Spleen (tissue), 11 donors: ENCODE measurements at regions not wholly inside any gene's neighbourhood (a gene's known extent, or its start where the extent isn't known, plus 50 kb on each side); places are given as distances from the start of the nearest gene placed in this dataset.

Experiments used
- DNase-seq: peaks from one replicate; pipeline ENCODE4 v3.0.0-alpha.2; 2020
- H3K27ac ChIP-seq, 8 donors: fragments of 200-600 bp; sonication (generic) in 7 of 8; 1 replicate in 4 of 8; 2 replicates in 4 of 8; pipeline versions ENCODE4 v1.5.0 to v1.8.0; 2016 to 2021; ENCODE audit warnings: inconsistent platforms in 4 of 8, mild to moderate bottlenecking in 4 of 8, moderate library complexity in 1 of 8
- H3K27me3 ChIP-seq, 7 donors: fragments of 200-600 bp; sonication (generic) in 6 of 7; replicated peaks in 1 of 7; 1 replicate in 4 of 7; 2 replicates in 3 of 7; pipeline versions ENCODE4 v1.5.0 to v1.8.0; 2016 to 2021; ENCODE audit warnings: inconsistent platforms in 3 of 7, mild to moderate bottlenecking in 1 of 7
- H3K36me3 ChIP-seq, 6 donors: fragments of 200-600 bp; sonication (generic) in 5 of 6; 1 replicate in 4 of 6; 2 replicates in 2 of 6; pipeline versions ENCODE4 v1.5.0 to v1.8.0; 2016 to 2021; ENCODE audit warnings: inconsistent platforms in 2 of 6
- H3K4me1 ChIP-seq, 6 donors: fragments of 200-600 bp; sonication (generic) in 5 of 6; 1 replicate in 3 of 6; 2 replicates in 3 of 6; pipeline versions ENCODE4 v1.5.0 to v1.8.0; 2016 to 2021; ENCODE audit warnings: inconsistent platforms in 3 of 6
- H3K4me3 ChIP-seq, 8 donors: fragments of 200-600 bp; sonication (generic) in 7 of 8; 1 replicate in 4 of 8; 2 replicates in 4 of 8; pipeline versions ENCODE4 v1.5.0 to v1.8.0; 2016 to 2021; ENCODE audit warnings: inconsistent platforms in 4 of 8, mild to moderate bottlenecking in 4 of 8, moderate library complexity in 2 of 8
- H3K9me3 ChIP-seq, 8 donors: fragments of 200-600 bp; sonication (generic) in 7 of 8; 1 replicate in 4 of 8; 2 replicates in 4 of 8; pipeline versions ENCODE4 v1.5.0 to v1.8.0; 2016 to 2021; ENCODE audit warnings: inconsistent platforms in 4 of 8
- POLR2A ChIP-seq, 3 donors: fragments of 450-650 bp; IDR thresholded peaks; one replicate each; pipeline ENCODE4 v1.5.1; 2017; ENCODE audit warnings: antibody characterized with exemption in 3 of 3, mild to moderate bottlenecking in 1 of 3
- POLR2AphosphoS5 ChIP-seq, 3 donors: sonication (generic); formaldehyde crosslinking; IDR thresholded peaks; one replicate each; pipeline ENCODE4 v1.5.1; 2017; ENCODE audit warnings: antibody characterized with exemption in 3 of 3
- WGBS, 5 donors: extraction: QIAGEN DNeasy Blood & Tissue Kit in 3 of 5; methylation state at CpG; one replicate each; pipeline versions ENCODE4 v1.1.5 to v1.1.7; 2013 to 2018; 5-methylcytosine and 5-hydroxymethylcytosine counted together
- intact Hi-C: fragments of 100-400 bp; cut with DNase I; formaldehyde crosslinking; loops from one replicate; pipeline ENCODE4 v1.15.0; 2023; ENCODE audit warnings: low total_unique reads
- TF ChIP-seq, protein P1 (sequence below), 11 experiments: fragments of 200-600 bp in 7 of 11; fragments of 450-650 bp in 4 of 11; sonication (generic) in 4 of 11; IDR thresholded peaks in 8 of 11; conservative IDR thresholded peaks in 3 of 11; 1 replicate in 7 of 11; 2 replicates in 4 of 11; pipeline versions ENCODE4 v1.4.0 to v1.8.0; 2016 to 2021; ENCODE audit warnings: antibody characterized with exemption in 11 of 11, inconsistent platforms in 4 of 11, mild to moderate bottlenecking in 1 of 11
- donor health status: healthy with polysubstance abuse.
- donor health status: DM: no; HTN: no; CAD: no; lungs with moderate emphysema.
- donor health status: DM: no; HTN: no; CAD: no.
- donor health status: Bipolar disorder and iron deficiency.
- donor health status: healthy.
- donor health status: DM: no; HTN: no; CAD: no.
- donor health status: DM: yes; HTN: yes; CAD: no.

DNA sequence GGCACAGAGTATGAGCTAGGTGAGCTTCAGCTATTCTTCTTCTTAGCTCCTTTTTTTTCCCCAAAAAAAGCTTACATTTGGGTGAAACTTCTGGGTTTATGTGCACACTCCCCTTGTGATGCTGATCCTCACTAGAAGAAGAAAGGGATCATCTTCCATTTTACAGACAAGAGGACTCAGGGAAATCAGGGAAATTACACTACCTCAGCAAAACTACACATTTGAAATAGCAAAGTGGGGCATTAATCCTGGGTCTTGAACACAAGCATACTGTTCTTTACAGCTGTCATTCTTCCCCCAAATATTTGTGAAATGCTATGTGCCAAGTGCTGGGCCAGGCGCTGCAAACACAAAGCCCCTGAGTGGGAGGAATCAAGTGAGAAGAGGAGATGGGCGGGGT, 68.6 kb upstream of the NFIL3 start:
- no peak overlapping the region for H3K27ac ChIP-seq
- TF ChIP-seq, protein P1, sequence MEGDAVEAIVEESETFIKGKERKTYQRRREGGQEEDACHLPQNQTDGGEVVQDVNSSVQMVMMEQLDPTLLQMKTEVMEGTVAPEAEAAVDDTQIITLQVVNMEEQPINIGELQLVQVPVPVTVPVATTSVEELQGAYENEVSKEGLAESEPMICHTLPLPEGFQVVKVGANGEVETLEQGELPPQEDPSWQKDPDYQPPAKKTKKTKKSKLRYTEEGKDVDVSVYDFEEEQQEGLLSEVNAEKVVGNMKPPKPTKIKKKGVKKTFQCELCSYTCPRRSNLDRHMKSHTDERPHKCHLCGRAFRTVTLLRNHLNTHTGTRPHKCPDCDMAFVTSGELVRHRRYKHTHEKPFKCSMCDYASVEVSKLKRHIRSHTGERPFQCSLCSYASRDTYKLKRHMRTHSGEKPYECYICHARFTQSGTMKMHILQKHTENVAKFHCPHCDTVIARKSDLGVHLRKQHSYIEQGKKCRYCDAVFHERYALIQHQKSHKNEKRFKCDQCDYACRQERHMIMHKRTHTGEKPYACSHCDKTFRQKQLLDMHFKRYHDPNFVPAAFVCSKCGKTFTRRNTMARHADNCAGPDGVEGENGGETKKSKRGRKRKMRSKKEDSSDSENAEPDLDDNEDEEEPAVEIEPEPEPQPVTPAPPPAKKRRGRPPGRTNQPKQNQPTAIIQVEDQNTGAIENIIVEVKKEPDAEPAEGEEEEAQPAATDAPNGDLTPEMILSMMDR (IDR thresholded peaks at IDR 0.05 in 8 of 11, conservative IDR thresholded peaks at IDR 0.05 in 3 of 11), result no peak
- TF ChIP-seq POLR2AphosphoS5 (IDR thresholded peaks at IDR 0.05) (no peak), POLR2A (IDR thresholded peaks at IDR 0.05) (no peak)
- no peaks in the 10 kb centered on the region for H3K27me3 ChIP-seq
- no peaks in the 10 kb centered on the region for H3K36me3 ChIP-seq
- no peaks in the 10 kb centered on the region for H3K4me1 ChIP-seq
- no peak overlapping the region for H3K4me3 ChIP-seq
- no peaks in the 10 kb centered on the region for H3K9me3 ChIP-seq
- WGBS, 5 donors, result 76 to 85% (median 84%) methylated on average over 2 of the region's 2 CpGs
- intact Hi-C loops, result no loop called here
- DNase-seq, result no peak

DNA sequence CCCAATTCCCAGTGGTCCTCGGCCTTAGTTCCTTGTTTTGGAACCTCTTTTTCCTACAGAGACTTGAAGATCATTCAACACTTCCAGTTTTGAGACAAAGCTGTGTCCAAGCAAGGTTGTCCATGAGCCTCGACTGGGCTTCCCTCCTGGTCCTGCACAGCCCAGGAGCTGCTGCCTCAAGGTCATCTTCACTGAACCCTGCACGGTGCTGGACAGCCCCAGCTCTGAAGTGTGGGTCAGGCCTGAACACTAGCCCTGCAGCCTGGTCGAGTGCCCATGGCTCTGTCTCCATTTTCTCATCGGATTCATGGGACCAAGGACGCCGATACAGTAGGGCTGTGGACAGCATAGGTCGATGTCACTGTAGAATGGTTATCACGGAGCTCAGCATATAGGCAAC, 68.0 kb upstream of the NFIL3 start:
- Histone ChIP-seq H3K9me3 (no peaks in the 10 kb centered on the region), H3K36me3 (no peaks in the 10 kb centered on the region), H3K27me3 (no peaks in the 10 kb centered on the region), H3K4me3 (no peak overlapping the region), H3K27ac (no peak overlapping the region), H3K4me1 (no peaks in the 10 kb centered on the region)
- TF ChIP-seq POLR2A (IDR thresholded peaks at IDR 0.05) (no peak), POLR2AphosphoS5 (IDR thresholded peaks at IDR 0.05) (no peak)
- TF ChIP-seq, protein P1 (IDR thresholded peaks at IDR 0.05 in 8 of 11, conservative IDR thresholded peaks at IDR 0.05 in 3 of 11), result no peak
- 75 to 91% (median 88%) methylated on average over 7 to 9 of the region's 9 CpGs for WGBS, 5 donors
- no peak for DNase-seq
- intact Hi-C loops, result no loop called here

DNA sequence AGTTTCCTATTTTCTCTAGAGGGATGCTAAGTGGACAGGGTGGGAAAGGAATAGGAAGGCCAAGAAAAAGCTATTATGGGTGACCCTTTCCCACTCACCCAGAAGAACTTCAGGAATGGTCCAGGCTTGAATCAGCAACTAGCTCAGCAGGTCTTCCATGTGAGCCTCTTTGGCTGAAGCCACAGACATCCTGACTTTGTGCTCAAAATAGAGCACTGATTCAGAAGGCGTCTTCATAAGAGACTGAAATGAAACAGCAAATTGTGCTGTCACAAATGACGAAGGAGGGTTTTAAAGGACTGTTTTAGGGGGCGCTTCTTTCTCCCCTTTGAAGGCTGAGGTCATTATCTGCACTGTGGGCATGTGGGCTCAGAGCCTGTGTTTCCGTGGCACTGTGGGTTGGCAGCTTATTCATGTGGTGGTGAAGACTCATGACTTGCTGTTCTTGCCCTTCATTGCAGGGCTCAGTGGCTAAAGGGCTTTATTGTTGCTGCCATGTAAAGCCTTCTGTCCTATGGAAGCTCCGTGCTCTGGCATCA, 65.8 kb upstream of the NFIL3 start:
- H3K4me3 ChIP-seq, result no peak overlapping the region
- H3K36me3 ChIP-seq, result no peaks in the 10 kb centered on the region
- no peaks in the 10 kb centered on the region for H3K9me3 ChIP-seq
- intact Hi-C loops, result no loop called here
- no peaks in the 10 kb centered on the region for H3K4me1 ChIP-seq
- no peaks in the 10 kb centered on the region for H3K27me3 ChIP-seq
- WGBS, 5 donors, result 31 to 52% (median 40%) methylated on average over 5 of the region's 5 CpGs
- no peak for DNase-seq
- no peak overlapping the region for H3K27ac ChIP-seq
- no peak for TF ChIP-seq POLR2AphosphoS5 (IDR thresholded peaks at IDR 0.05)

DNA sequence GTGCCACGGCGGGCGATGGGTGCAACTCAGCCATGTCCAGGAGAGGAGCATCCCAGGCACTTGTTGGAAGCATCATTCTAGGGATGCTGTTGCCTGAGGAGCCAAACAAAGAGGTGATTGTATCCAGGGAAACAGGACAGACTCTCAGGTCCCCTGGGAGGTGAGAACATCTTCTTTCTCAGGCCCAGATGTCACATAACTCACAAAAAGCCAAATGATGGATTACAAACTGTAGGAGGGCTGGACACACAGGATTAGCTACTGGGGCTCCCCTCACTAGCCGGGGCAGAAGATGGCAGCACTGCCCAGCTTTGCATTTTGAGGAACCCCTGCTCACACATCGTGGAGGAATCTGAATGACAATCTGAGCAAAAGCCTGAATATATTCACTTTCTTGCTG, 64.7 kb upstream of the NFIL3 start:
- DNase-seq, result no peak
- no peaks in the 10 kb centered on the region for H3K36me3 ChIP-seq
- no peak overlapping the region for H3K27ac ChIP-seq
- H3K4me3 ChIP-seq, result no peak overlapping the region
- TF ChIP-seq POLR2AphosphoS5 (IDR thresholded peaks at IDR 0.05) (no peak), POLR2A (IDR thresholded peaks at IDR 0.05) (no peak)
- TF ChIP-seq, protein P1 (IDR thresholded peaks at IDR 0.05 in 8 of 11, conservative IDR thresholded peaks at IDR 0.05 in 3 of 11), result no peak
- WGBS, 5 donors, result 86 to 96% (median 91%) methylated on average over 5 of the region's 5 CpGs
- intact Hi-C loops, result no loop called here
- H3K4me1 ChIP-seq, result no peaks in the 10 kb centered on the region
- H3K27me3 ChIP-seq, result no peaks in the 10 kb centered on the region
- H3K9me3 ChIP-seq, result no peaks in the 10 kb centered on the region
